KBM-7 (cell line): ENCODE measurements at regions not wholly inside any gene's neighbourhood (a gene's known extent, or its start where the extent isn't known, plus 50 kb on each side); places are given as distances from the start of the nearest gene placed in this dataset.

ENCODE experiments used
- DNase-seq: peaks from one replicate; pipeline ENCODE4 v3.0.0-alpha.2; 2015
- in situ Hi-C: fragments of 300-500 bp; cut with MboI; formaldehyde crosslinking; loops from 2 replicates; pipeline ENCODE4 v1.14.3; 2020; ENCODE audit warnings: low sequenced_read_pairs, low pct_unique_long_range_greater_than_20kb, mixed read lengths

- in situ Hi-C loops = no loop called here
Observed at GRCh38 chr4:20554134-20554533, 146.1 kb upstream of the PACRGL start.

GRCh38 chr4:20565075-20565721 is 135.1 kb upstream of the PACRGL start:
- no peak for DNase-seq
- in situ Hi-C loops = no loop called here

More at GRCh38 chr4:20554134-20554533, 146.1 kb upstream of the PACRGL start:
- no peak for DNase-seq

- no peak for DNase-seq
- in situ Hi-C loops = no loop called here
Observed at GRCh38 chr4:20570981-20571715, 129.1 kb upstream of the PACRGL start.

GRCh38 chr4:20572976-20573375 is 127.3 kb upstream of the PACRGL start:
- in situ Hi-C loops = no loop called here

DNA sequence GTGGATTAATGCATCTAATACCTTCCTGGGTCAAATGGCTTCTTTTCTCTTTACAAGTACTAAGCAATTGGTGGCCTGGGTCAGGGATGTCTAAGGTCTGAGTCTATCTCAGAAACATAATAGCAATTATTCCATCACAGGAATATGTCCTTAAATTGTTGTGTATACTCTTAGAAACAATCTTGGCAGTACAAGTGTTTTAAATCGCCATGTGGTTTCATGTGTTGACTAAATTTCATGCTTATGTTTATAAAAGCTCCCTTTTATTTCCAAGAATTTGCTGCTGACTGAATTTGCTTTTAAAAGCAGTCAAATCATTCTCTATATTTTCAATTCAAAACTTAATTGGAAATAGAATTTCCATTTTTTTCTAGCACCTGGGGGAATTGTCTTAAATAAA is 125.3 kb upstream of the PACRGL start:
- in situ Hi-C loops = no loop called here
- DNase-seq = no peak

More at GRCh38 chr4:20572976-20573375, 127.3 kb upstream of the PACRGL start:
- DNase-seq = no peak

GRCh38 chr4:20575486-20575885 is 124.8 kb upstream of the PACRGL start:
- in situ Hi-C loops = no loop called here
- no peak for DNase-seq

DNA sequence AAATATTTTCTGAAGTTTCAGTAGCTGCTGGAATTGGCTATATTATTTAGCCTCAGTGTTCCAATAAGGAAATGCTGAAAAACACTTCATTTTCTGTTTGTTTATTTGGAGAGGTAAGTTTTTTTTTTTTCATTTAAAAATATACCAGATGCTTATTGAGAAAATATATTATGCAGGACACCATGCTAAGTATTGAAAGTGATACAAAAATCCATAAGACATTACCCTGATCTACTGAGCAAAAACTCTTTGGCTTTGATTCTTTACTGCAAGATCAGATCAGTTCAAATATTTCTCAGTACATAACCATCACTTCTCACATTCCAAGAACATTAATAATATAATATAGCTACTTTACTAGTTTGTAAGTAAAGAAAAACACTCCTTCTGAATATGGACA is 123.4 kb upstream of the PACRGL start:
- in situ Hi-C loops = no loop called here
- DNase-seq = no peak

DNA sequence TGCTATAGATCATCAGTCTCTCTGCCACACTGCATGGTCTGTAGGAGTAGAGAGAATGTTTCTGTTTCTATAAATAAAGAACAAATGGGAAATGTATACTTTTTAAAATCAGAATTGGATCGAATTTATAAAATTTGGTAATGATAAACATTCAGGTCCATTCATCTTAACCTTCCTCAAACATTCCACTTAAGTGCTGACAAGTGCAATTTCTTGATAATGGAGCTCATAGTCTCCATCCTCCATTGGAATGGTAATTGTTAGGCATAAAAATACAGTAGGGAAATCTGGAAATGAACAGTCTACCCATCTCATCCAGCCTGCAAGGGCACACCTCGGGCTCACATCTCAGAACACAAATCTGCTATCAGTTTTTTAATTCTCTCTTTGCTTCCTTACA is 122.6 kb upstream of the PACRGL start:
- DNase-seq = no peak
- in situ Hi-C loops = no loop called here

DNA sequence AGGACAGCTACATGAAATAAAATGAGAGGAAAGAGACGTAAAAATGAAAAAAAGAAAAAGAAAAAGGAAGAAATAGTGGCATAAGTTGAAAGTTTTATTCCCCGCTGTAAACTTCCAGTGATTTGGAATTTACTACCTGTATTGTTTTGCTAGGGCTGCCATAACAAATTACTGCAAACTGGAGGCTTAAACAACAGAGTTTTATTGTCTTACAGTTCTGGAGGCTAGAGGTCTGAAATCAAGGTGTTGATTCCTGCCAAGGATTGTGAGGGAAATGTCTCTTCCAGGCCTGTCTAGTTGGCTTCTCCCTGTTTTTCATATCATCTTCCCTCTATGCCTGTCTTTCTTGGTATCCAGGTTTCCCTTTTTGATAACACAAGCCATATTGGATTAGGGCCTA is 119.4 kb upstream of the PACRGL start:
- no peak for DNase-seq
- in situ Hi-C loops = no loop called here

- in situ Hi-C loops = no loop called here
- DNase-seq = no peak
Observed at GRCh38 chr4:20589436-20589835, 110.8 kb upstream of the PACRGL start.

- no peak for DNase-seq
- in situ Hi-C loops = no loop called here
Observed at GRCh38 chr4:20590849-20591248, 109.4 kb upstream of the PACRGL start.

DNA sequence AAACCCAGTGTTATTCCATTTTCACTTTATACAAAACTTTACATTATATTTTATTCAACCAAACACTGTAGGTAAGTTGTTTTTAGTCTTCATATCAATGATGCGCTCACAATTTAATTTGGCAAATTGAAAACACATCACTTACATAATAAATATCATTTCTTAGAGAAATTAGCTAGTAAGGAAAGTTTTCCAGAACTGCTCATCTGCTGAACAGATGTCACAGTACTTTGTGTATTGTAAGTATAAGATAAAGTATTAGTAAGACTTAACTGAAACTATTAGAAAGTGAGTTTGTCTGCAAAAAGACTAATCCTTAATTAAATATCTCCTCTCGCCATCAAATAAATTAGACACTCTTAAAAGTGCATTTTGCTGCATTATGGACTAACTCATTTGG is 108.7 kb upstream of the PACRGL start:
- no peak for DNase-seq
- in situ Hi-C loops = no loop called here

DNA sequence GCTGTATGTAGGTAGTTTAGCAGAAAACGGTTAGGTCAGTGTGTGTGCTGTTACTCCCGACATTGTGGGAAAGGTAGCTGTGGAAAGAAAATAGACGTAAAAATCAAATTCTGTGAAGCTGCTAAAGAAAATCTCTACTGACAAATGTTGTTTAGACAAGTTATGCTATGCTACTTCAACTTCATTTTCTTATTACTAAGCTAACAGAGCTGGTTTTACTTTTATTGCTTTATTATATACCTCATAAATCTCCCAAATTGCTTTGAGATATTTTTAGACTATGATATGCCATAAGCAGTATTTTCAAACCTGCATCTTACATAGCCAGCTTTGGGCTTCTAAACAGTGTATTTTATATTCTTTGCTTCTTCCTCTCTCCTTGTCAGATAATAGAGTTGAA is 108.2 kb upstream of the PACRGL start:
- DNase-seq = no peak
- in situ Hi-C loops = no loop called here

DNA sequence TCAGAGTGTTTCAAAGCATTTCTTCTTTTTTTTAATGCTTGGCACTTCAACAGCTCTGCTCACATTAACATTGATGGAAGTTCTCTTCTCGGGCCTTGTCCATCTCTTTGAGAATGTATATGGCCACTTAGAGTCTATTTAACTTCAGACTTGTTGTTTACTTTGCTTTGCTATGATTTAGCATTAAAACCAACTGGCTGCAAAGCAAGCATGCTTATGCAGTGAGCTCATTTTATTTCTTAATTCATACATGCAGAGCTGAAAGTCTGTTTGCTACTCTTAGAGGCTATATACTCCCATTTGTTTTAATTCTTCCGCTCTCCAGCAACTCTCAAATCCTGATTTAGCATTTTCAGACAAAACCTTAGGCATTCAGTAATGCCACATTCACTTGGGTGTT is 107.6 kb upstream of the PACRGL start:
- no peak for DNase-seq
- in situ Hi-C loops = no loop called here

DNA sequence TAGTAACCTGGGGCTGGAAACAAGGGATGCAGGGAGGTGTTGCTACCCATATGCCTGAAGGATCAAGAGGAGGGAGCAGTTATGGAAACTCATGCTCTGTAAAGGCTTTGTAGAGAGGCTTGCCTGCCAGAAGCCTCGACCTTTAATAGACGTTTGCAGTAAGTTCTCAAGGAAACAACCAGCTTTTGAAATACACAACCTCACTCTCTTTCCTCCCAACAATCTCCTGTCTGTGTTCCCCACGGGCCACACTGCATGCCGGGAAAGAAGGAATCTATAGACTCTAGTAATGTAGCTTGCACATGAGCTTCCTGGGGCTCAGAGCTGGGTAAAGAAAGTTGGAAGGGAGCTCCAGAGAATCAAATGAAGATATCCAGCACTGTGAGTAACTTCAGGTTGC is 101.6 kb upstream of the PACRGL start:
- in situ Hi-C loops = no loop called here
- DNase-seq = no peak

GRCh38 chr4:20603671-20604313 is 96.5 kb upstream of the PACRGL start:
- in situ Hi-C loops = no loop called here

GRCh38 chr4:20612313-20612712 is 87.9 kb upstream of the PACRGL start:
- in situ Hi-C loops = no loop called here
- DNase-seq = no peak

More at GRCh38 chr4:20603671-20604313, 96.5 kb upstream of the PACRGL start:
- no peak for DNase-seq

DNA sequence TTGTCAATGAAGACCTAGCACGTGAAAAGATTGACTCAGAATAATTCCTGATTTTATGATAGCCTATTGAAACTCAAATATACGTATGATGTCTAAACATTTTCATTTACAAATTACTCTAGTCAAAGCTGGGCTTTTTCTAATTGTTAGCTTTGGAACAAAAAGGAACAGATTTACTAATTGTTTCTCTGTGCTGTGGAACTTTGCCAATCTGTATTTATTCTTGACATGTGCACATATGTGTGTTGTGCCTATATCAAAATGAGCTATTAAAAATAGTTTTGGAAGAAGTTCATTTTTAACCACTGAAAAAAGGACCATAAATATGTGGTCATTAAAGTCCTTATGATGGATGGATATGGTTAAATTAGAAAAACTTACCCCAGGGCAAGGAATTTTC is 85.4 kb upstream of the PACRGL start:
- in situ Hi-C loops = no loop called here
- no peak for DNase-seq

- DNase-seq = no peak
- in situ Hi-C loops = no loop called here
Observed at GRCh38 chr4:20615486-20616260, 84.6 kb upstream of the PACRGL start.

GRCh38 chr4:20616313-20616712 is 83.9 kb upstream of the PACRGL start:
- in situ Hi-C loops = no loop called here

More at GRCh38 chr4:20616313-20616712, 83.9 kb upstream of the PACRGL start:
- DNase-seq = no peak
